ENCODE measurements at regions not wholly inside any gene's neighbourhood (a gene's known extent, or its start where the extent isn't known, plus 50 kb on each side); places are given as distances from the start of the nearest gene placed in this dataset.
A peak's percentile ranks its signal among the peaks of the same experiment; 100 is the strongest.

- Histone ChIP-seq H3K9me3 (ENCODE audit: low read length) (no peaks in the 10 kb centered on the region), H3K4me1 (ENCODE audit: insufficient read depth, low read length) (no peaks in the 10 kb centered on the region), H3K36me3 (ENCODE audit: insufficient read depth, low read length) (no peaks in the 10 kb centered on the region), H3K4me3 (ENCODE audit: low read length) (no peak overlapping the region), H2AFZ (ENCODE audit: low read depth, low read length) (no peak overlapping the region), H3K27me3 (ENCODE audit: insufficient read depth, low read length) (no peaks in the 10 kb centered on the region)
Measured at GRCh38 chr5:166947045-166947444, 1344.4 kb upstream of the WWC1 start.

- Histone ChIP-seq H3K27me3 (ENCODE audit: insufficient read depth, low read length) (no peaks in the 10 kb centered on the region), H2AFZ (ENCODE audit: low read depth, low read length) (no peak overlapping the region), H3K36me3 (ENCODE audit: insufficient read depth, low read length) (no peaks in the 10 kb centered on the region), H3K4me3 (ENCODE audit: low read length) (no peak overlapping the region), H3K4me1 (ENCODE audit: insufficient read depth, low read length) (no peaks in the 10 kb centered on the region), H3K9me3 (ENCODE audit: low read length) (no peaks in the 10 kb centered on the region)
Measured at GRCh38 chr5:166948679-166949078, 1342.8 kb upstream of the WWC1 start.

GRCh38 chr5:166952048-166952447, 1339.4 kb upstream of the WWC1 start:
- Histone ChIP-seq H3K9me3 (ENCODE audit: low read length) (no peaks in the 10 kb centered on the region), H3K36me3 (ENCODE audit: insufficient read depth, low read length) (no peaks in the 10 kb centered on the region), H3K4me3 (ENCODE audit: low read length) (no peak overlapping the region), H2AFZ (ENCODE audit: low read depth, low read length) (no peak overlapping the region), H3K27me3 (ENCODE audit: insufficient read depth, low read length) (no peaks in the 10 kb centered on the region), H3K4me1 (ENCODE audit: insufficient read depth, low read length) (no peaks in the 10 kb centered on the region)

GRCh38 chr5:166957782-166958181, 1333.7 kb upstream of the WWC1 start:
- Histone ChIP-seq H3K4me3 (ENCODE audit: low read length) (no peak overlapping the region), H3K4me1 (ENCODE audit: insufficient read depth, low read length) (peaks cover 6% of the 10 kb centered on the region), H3K36me3 (ENCODE audit: insufficient read depth, low read length) (no peaks in the 10 kb centered on the region), H2AFZ (ENCODE audit: low read depth, low read length) (no peak overlapping the region), H3K27me3 (ENCODE audit: insufficient read depth, low read length) (no peaks in the 10 kb centered on the region), H3K9me3 (ENCODE audit: low read length) (no peaks in the 10 kb centered on the region)

- H3K4me3 ChIP-seq (ENCODE audit: low read length): no peak overlapping the region
- H3K36me3 ChIP-seq (ENCODE audit: insufficient read depth, low read length): no peaks in the 10 kb centered on the region
- H3K4me1 ChIP-seq (ENCODE audit: insufficient read depth, low read length): peaks cover 6% of the 10 kb centered on the region
Measured at GRCh38 chr5:166959766-166960165, 1331.7 kb upstream of the WWC1 start.

GRCh38 chr5:166961028-166961427, 1330.4 kb upstream of the WWC1 start:
- Histone ChIP-seq H2AFZ (ENCODE audit: low read depth, low read length) (no peak overlapping the region), H3K9me3 (ENCODE audit: low read length) (no peaks in the 10 kb centered on the region), H3K36me3 (ENCODE audit: insufficient read depth, low read length) (no peaks in the 10 kb centered on the region), H3K4me1 (ENCODE audit: insufficient read depth, low read length) (peaks cover 6% of the 10 kb centered on the region), H3K27me3 (ENCODE audit: insufficient read depth, low read length) (no peaks in the 10 kb centered on the region), H3K4me3 (ENCODE audit: low read length) (no peak overlapping the region)

More at GRCh38 chr5:166959766-166960165, 1331.7 kb upstream of the WWC1 start:
- H3K9me3 ChIP-seq (ENCODE audit: low read length): no peaks in the 10 kb centered on the region
- no peaks in the 10 kb centered on the region for H3K27me3 ChIP-seq (ENCODE audit: insufficient read depth, low read length)
- H2AFZ ChIP-seq (ENCODE audit: low read depth, low read length): no peak overlapping the region

GRCh38 chr5:166961913-166962312, 1329.5 kb upstream of the WWC1 start:
- Histone ChIP-seq H3K9me3 (ENCODE audit: low read length) (peaks cover 2% of the 10 kb centered on the region), H3K27me3 (ENCODE audit: insufficient read depth, low read length) (no peaks in the 10 kb centered on the region), H2AFZ (ENCODE audit: low read depth, low read length) (no peak overlapping the region), H3K4me1 (ENCODE audit: insufficient read depth, low read length) (peaks cover 6% of the 10 kb centered on the region), H3K4me3 (ENCODE audit: low read length) (no peak overlapping the region), H3K36me3 (ENCODE audit: insufficient read depth, low read length) (no peaks in the 10 kb centered on the region)

- Histone ChIP-seq H2AFZ (ENCODE audit: low read depth, low read length) (no peak overlapping the region), H3K9me3 (ENCODE audit: low read length) (peaks cover 2% of the 10 kb centered on the region), H3K4me1 (ENCODE audit: insufficient read depth, low read length) (peaks cover 5% of the 10 kb centered on the region), H3K4me3 (ENCODE audit: low read length) (no peak overlapping the region), H3K36me3 (ENCODE audit: insufficient read depth, low read length) (no peaks in the 10 kb centered on the region), H3K27me3 (ENCODE audit: insufficient read depth, low read length) (no peaks in the 10 kb centered on the region)
Measured at GRCh38 chr5:166962461-166962860, 1329.0 kb upstream of the WWC1 start.

- Histone ChIP-seq H2AFZ (ENCODE audit: low read depth, low read length) (no peak overlapping the region), H3K9me3 (ENCODE audit: low read length) (peaks cover 2% of the 10 kb centered on the region), H3K27me3 (ENCODE audit: insufficient read depth, low read length) (no peaks in the 10 kb centered on the region), H3K36me3 (ENCODE audit: insufficient read depth, low read length) (no peaks in the 10 kb centered on the region), H3K4me1 (ENCODE audit: insufficient read depth, low read length) (no peaks in the 10 kb centered on the region), H3K4me3 (ENCODE audit: low read length) (no peak overlapping the region)
Measured at GRCh38 chr5:166963596-166963995, 1327.8 kb upstream of the WWC1 start.

- H3K9me3 ChIP-seq (ENCODE audit: low read length): no peaks in the 10 kb centered on the region
- H3K4me1 ChIP-seq (ENCODE audit: insufficient read depth, low read length): peaks cover 36% of the 10 kb centered on the region
- H3K4me3 ChIP-seq (ENCODE audit: low read length): peak overlapping the region; percentile 87
- H2AFZ ChIP-seq (ENCODE audit: low read depth, low read length): peak overlapping the region; percentile 79
- no peaks in the 10 kb centered on the region for H3K36me3 ChIP-seq (ENCODE audit: insufficient read depth, low read length)
- no peaks in the 10 kb centered on the region for H3K27me3 ChIP-seq (ENCODE audit: insufficient read depth, low read length)
Measured at GRCh38 chr5:166977911-166978422, 1313.5 kb upstream of the WWC1 start.

- Histone ChIP-seq H3K27me3 (ENCODE audit: insufficient read depth, low read length) (no peaks in the 10 kb centered on the region), H2AFZ (ENCODE audit: low read depth, low read length) (peak overlapping the region; percentile 79), H3K9me3 (ENCODE audit: low read length) (no peaks in the 10 kb centered on the region), H3K4me1 (ENCODE audit: insufficient read depth, low read length) (peaks cover 45% of the 10 kb centered on the region), H3K4me3 (ENCODE audit: low read length) (peak overlapping the region; percentile 87), H3K36me3 (ENCODE audit: insufficient read depth, low read length) (no peaks in the 10 kb centered on the region)
Measured at GRCh38 chr5:166979307-166979895, 1312.0 kb upstream of the WWC1 start.

GRCh38 chr5:166980666-166981065, 1310.8 kb upstream of the WWC1 start:
- no peaks in the 10 kb centered on the region for H3K9me3 ChIP-seq (ENCODE audit: low read length)

GRCh38 chr5:166982226-166982625, 1309.2 kb upstream of the WWC1 start:
- H3K27me3 ChIP-seq (ENCODE audit: insufficient read depth, low read length): no peaks in the 10 kb centered on the region
- H3K4me1 ChIP-seq (ENCODE audit: insufficient read depth, low read length): peaks cover 45% of the 10 kb centered on the region
- no peak overlapping the region for H2AFZ ChIP-seq (ENCODE audit: low read depth, low read length)
- H3K4me3 ChIP-seq (ENCODE audit: low read length): peak overlapping the region; percentile 13
- H3K36me3 ChIP-seq (ENCODE audit: insufficient read depth, low read length): no peaks in the 10 kb centered on the region
- H3K9me3 ChIP-seq (ENCODE audit: low read length): no peaks in the 10 kb centered on the region

More at GRCh38 chr5:166980666-166981065, 1310.8 kb upstream of the WWC1 start:
- Histone ChIP-seq H3K27me3 (ENCODE audit: insufficient read depth, low read length) (no peaks in the 10 kb centered on the region), H3K4me1 (ENCODE audit: insufficient read depth, low read length) (peaks cover 45% of the 10 kb centered on the region), H2AFZ (ENCODE audit: low read depth, low read length) (no peak overlapping the region), H3K36me3 (ENCODE audit: insufficient read depth, low read length) (no peaks in the 10 kb centered on the region), H3K4me3 (ENCODE audit: low read length) (peak overlapping the region; percentile 87)

GRCh38 chr5:166991601-166992000, 1299.8 kb upstream of the WWC1 start:
- no peak overlapping the region for H2AFZ ChIP-seq (ENCODE audit: low read depth, low read length)
- no peak overlapping the region for H3K4me3 ChIP-seq (ENCODE audit: low read length)
- no peaks in the 10 kb centered on the region for H3K9me3 ChIP-seq (ENCODE audit: low read length)
- no peaks in the 10 kb centered on the region for H3K36me3 ChIP-seq (ENCODE audit: insufficient read depth, low read length)
- H3K27me3 ChIP-seq (ENCODE audit: insufficient read depth, low read length): no peaks in the 10 kb centered on the region
- peaks cover 9% of the 10 kb centered on the region for H3K4me1 ChIP-seq (ENCODE audit: insufficient read depth, low read length)

All from neuron (in vitro differentiated cells).